ENCODE measurements at regions not wholly inside any gene's neighbourhood (a gene's known extent, or its start where the extent isn't known, plus 50 kb on each side); places are given as distances from the start of the nearest gene placed in this dataset.
"Not testable (repeated sequence)": the region's sequence is repeated elsewhere in the genome, so short reads cannot be mapped to it uniquely, and the experiment has no call there.

- TF ChIP-seq REST (IDR thresholded peaks at IDR 0.05; ENCODE audit: insufficient replicate concordance, low read depth) = no peak
- TF ChIP-seq GABPA (IDR thresholded peaks at IDR 0.05; ENCODE audit: low read depth) = no peak
- no peak for TF ChIP-seq SPI1 (IDR thresholded peaks at IDR 0.05; ENCODE audit: borderline replicate concordance, low read depth)
- TF ChIP-seq CTCF (IDR thresholded peaks at IDR 0.05; ENCODE audit: insufficient read depth, low read length) = no peak
- TF ChIP-seq POLR2AphosphoS5 (IDR thresholded peaks at IDR 0.05; ENCODE audit: low read depth) = no peak
- Histone ChIP-seq H3K4me3 (replicated peaks; ENCODE audit: insufficient read depth, low read length) (no peak overlapping the region), H3K27me3 (ENCODE audit: insufficient read depth, poor library complexity, severe bottlenecking) (no peaks in the 10 kb centered on the region), H3K27ac (replicated peaks) (no peak overlapping the region)
- DNase-seq (ENCODE audit: low read depth in 1 of 2, low spot score in 1 of 2) = no peak
These were observed 311.7 kb downstream of the GATA3 start for GRCh38 chr10:8365935-8366911.

- H3K27ac ChIP-seq (replicated peaks); DNase-seq (ENCODE audit: low read depth in 1 of 2, low spot score in 1 of 2); H3K4me3 ChIP-seq (replicated peaks; ENCODE audit: insufficient read depth, low read length); H3K27me3 ChIP-seq (ENCODE audit: insufficient read depth, poor library complexity, severe bottlenecking): not testable (repeated sequence)
These were observed 313.4 kb downstream of the GATA3 start for GRCh38 chr10:8367672-8368411.

GRCh38 chr10:8369666-8370065 is 315.2 kb downstream of the GATA3 start:
- Histone ChIP-seq H3K27me3 (ENCODE audit: insufficient read depth, poor library complexity, severe bottlenecking) (no peaks in the 10 kb centered on the region), H3K27ac (replicated peaks) (no peak overlapping the region), H3K4me3 (replicated peaks; ENCODE audit: insufficient read depth, low read length) (no peak overlapping the region)
- DNase-seq (ENCODE audit: low read depth in 1 of 2, low spot score in 1 of 2) = no peak
- TF ChIP-seq GABPA (IDR thresholded peaks at IDR 0.05; ENCODE audit: low read depth) (no peak), SPI1 (IDR thresholded peaks at IDR 0.05; ENCODE audit: borderline replicate concordance, low read depth) (no peak), REST (IDR thresholded peaks at IDR 0.05; ENCODE audit: insufficient replicate concordance, low read depth) (no peak), POLR2AphosphoS5 (IDR thresholded peaks at IDR 0.05; ENCODE audit: low read depth) (no peak), CTCF (IDR thresholded peaks at IDR 0.05; ENCODE audit: insufficient read depth, low read length) (no peak)

GRCh38 chr10:8374334-8374733 is 319.8 kb downstream of the GATA3 start:
- DNase-seq (ENCODE audit: low read depth in 1 of 2, low spot score in 1 of 2) = no peak
- Histone ChIP-seq H3K27ac (replicated peaks) (no peak overlapping the region), H3K4me3 (replicated peaks; ENCODE audit: insufficient read depth, low read length) (no peak overlapping the region), H3K27me3 (ENCODE audit: insufficient read depth, poor library complexity, severe bottlenecking) (no peaks in the 10 kb centered on the region)
- TF ChIP-seq SPI1 (IDR thresholded peaks at IDR 0.05; ENCODE audit: borderline replicate concordance, low read depth) = no peak
- no peak for TF ChIP-seq POLR2AphosphoS5 (IDR thresholded peaks at IDR 0.05; ENCODE audit: low read depth)
- no peak for TF ChIP-seq CTCF (IDR thresholded peaks at IDR 0.05; ENCODE audit: insufficient read depth, low read length)
- TF ChIP-seq GABPA (IDR thresholded peaks at IDR 0.05; ENCODE audit: low read depth) = no peak
- no peak for TF ChIP-seq REST (IDR thresholded peaks at IDR 0.05; ENCODE audit: insufficient replicate concordance, low read depth)

Measured in HL-60 (cell line).